SU-DHL-6 (cell line): ENCODE measurements at regions not wholly inside any gene's neighbourhood (a gene's known extent, or its start where the extent isn't known, plus 50 kb on each side); places are given as distances from the start of the nearest gene placed in this dataset.
A peak's percentile ranks its signal among the peaks of the same experiment; 100 is the strongest.

Experiments used
- H2AFZ ChIP-seq: fragments of 200-600 bp; sonication (generic); 2 replicates; pipeline ENCODE4 v1.6.1; 2014; ENCODE audit warnings: low read depth, mild to moderate bottlenecking, moderate library complexity, mixed read lengths, antibody characterized with exemption, low read length; ENCODE audit not compliant: severe bottlenecking
- H3F3A ChIP-seq: fragments of 200-600 bp; shearing (Covaris generic); 2 replicates; pipeline ENCODE4 v1.6.0; 2016; ENCODE audit warnings: antibody characterized with exemption, mild to moderate bottlenecking; ENCODE audit not compliant: insufficient read depth
- H3K27ac ChIP-seq: fragments of 200-600 bp; sonication (generic); 2 replicates; pipeline ENCODE4 v1.5.1; 2016; ENCODE audit warnings: low read depth, mild to moderate bottlenecking, low read length, moderate library complexity, mixed read lengths
- H3K27me3 ChIP-seq: fragments of 200-600 bp; sonication (generic), shearing (Covaris generic); 2 replicates; pipeline ENCODE4 v1.6.0; 2014; ENCODE audit warnings: mild to moderate bottlenecking, low read length
- H3K36me3 ChIP-seq: fragments of 200-600 bp; sonication (generic); 2 replicates; pipeline ENCODE4 v1.6.1; 2014; ENCODE audit warnings: mild to moderate bottlenecking, low read length, mixed read lengths
- H3K4me2 ChIP-seq: fragments of 300-600, 200-600 bp; shearing (Covaris generic), sonication (generic); 2 replicates; pipeline ENCODE4 v1.6.0; 2014; ENCODE audit warnings: low read length, low read depth, mild to moderate bottlenecking; ENCODE audit not compliant: poor library complexity, severe bottlenecking
- H3K4me3 ChIP-seq: fragments of 200-600 bp; sonication (generic); 2 replicates; pipeline ENCODE4 v1.5.1; 2014; ENCODE audit warnings: antibody characterized with exemption, low read length, mild to moderate bottlenecking, mixed read lengths; ENCODE audit not compliant: insufficient read depth, poor library complexity, severe bottlenecking
- H3K79me2 ChIP-seq: fragments of 200-600 bp; sonication (generic); 2 replicates; pipeline ENCODE4 v1.6.1; 2014; ENCODE audit warnings: mild to moderate bottlenecking, low read length, moderate library complexity; ENCODE audit not compliant: insufficient read depth
- H3K9ac ChIP-seq: fragments of 200-600 bp; sonication (generic); 2 replicates; pipeline ENCODE4 v1.7.0; 2014; ENCODE audit warnings: mild to moderate bottlenecking, low read length
- H3K9me2 ChIP-seq: fragments of 200-600 bp; sonication (generic); replicated peaks from 2 replicates; pipeline ENCODE4 v1.6.1; 2014; ENCODE audit warnings: low read length; ENCODE audit not compliant: insufficient read depth
- H3K9me3 ChIP-seq: fragments of 200-600 bp; sonication (generic); 2 replicates; pipeline ENCODE4 v1.6.1; 2014; ENCODE audit warnings: low read length, mixed read lengths; ENCODE audit not compliant: insufficient read depth
- H4K20me1 ChIP-seq: fragments of 200-600 bp; sonication (generic); 2 replicates; pipeline ENCODE4 v1.6.1; 2014; ENCODE audit warnings: low read depth, mild to moderate bottlenecking, antibody characterized with exemption, low read length, moderate library complexity, mixed read lengths
- EZH2phosphoT487 ChIP-seq: fragments of 200-600 bp; sonication (generic), shearing (Covaris generic); conservative IDR thresholded peaks from 2 replicates; pipeline ENCODE4 v1.6.1; 2018; ENCODE audit warnings: mild to moderate bottlenecking, antibody characterized with exemption, low read length, moderate library complexity, mixed read lengths
- TF ChIP-seq, protein P1 (sequence below): fragments of 200-600 bp; sonication (generic); IDR thresholded peaks from one replicate; pipeline ENCODE4 v1.5.1; 2017; ENCODE audit warnings: antibody characterized with exemption, mild to moderate bottlenecking, low read length, moderate library complexity; ENCODE audit not compliant: insufficient read depth, poor library complexity, severe bottlenecking

DNA sequence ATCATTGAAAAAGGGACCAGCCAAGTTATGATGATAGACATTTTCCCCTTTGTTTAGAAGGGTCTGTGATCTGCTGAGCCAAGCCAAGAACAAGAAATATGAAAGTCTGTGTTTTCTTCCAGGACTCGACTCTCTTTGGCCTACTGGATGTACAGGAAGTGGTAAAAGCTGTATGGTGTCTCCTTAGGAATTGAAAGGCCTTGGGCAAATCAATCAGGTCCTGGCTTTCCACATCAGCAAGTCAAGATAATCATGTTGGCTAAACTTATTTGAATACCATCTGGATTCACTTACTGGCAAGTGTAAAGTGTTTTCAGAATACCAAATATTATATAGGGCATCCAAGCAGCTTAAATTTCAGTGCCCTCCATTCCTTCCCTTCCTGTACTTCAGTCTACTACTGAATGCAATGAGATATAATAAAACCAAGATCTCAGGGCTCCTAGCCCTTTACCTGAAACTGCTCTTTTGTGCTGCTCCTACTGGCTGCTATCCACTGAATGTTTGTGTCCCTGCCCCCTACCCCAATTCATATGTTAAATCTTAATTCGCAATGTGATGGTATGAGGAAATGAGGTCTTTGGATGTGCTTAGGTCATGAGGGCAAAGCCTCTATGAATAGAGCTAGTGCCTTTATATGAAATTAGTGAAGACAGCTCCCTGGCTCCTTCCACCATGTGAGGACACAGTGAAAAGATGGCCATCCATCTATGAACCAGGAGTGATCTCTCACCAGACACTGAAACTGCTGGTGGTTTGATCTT, 578.0 kb downstream of the SPRY1 start:
- no peak overlapping the region for H3K9ac ChIP-seq
- H2AFZ ChIP-seq, result no peak overlapping the region
- H3K36me3 ChIP-seq, result no peaks in the 10 kb centered on the region
- H3K4me3 ChIP-seq, result no peak overlapping the region
- H4K20me1 ChIP-seq, result no peaks in the 10 kb centered on the region
- H3K4me2 ChIP-seq, result no peak overlapping the region
- no peak for TF ChIP-seq EZH2phosphoT487
- TF ChIP-seq, protein P1, sequence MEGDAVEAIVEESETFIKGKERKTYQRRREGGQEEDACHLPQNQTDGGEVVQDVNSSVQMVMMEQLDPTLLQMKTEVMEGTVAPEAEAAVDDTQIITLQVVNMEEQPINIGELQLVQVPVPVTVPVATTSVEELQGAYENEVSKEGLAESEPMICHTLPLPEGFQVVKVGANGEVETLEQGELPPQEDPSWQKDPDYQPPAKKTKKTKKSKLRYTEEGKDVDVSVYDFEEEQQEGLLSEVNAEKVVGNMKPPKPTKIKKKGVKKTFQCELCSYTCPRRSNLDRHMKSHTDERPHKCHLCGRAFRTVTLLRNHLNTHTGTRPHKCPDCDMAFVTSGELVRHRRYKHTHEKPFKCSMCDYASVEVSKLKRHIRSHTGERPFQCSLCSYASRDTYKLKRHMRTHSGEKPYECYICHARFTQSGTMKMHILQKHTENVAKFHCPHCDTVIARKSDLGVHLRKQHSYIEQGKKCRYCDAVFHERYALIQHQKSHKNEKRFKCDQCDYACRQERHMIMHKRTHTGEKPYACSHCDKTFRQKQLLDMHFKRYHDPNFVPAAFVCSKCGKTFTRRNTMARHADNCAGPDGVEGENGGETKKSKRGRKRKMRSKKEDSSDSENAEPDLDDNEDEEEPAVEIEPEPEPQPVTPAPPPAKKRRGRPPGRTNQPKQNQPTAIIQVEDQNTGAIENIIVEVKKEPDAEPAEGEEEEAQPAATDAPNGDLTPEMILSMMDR, result no peak
- H3K9me3 ChIP-seq, result no peaks in the 10 kb centered on the region
- H3K27ac ChIP-seq, result no peak overlapping the region
- no peaks in the 10 kb centered on the region for H3F3A ChIP-seq
- no peaks in the 10 kb centered on the region for H3K9me2 ChIP-seq
- H3K27me3 ChIP-seq, result no peaks in the 10 kb centered on the region
- H3K79me2 ChIP-seq, result no peaks in the 10 kb centered on the region

DNA sequence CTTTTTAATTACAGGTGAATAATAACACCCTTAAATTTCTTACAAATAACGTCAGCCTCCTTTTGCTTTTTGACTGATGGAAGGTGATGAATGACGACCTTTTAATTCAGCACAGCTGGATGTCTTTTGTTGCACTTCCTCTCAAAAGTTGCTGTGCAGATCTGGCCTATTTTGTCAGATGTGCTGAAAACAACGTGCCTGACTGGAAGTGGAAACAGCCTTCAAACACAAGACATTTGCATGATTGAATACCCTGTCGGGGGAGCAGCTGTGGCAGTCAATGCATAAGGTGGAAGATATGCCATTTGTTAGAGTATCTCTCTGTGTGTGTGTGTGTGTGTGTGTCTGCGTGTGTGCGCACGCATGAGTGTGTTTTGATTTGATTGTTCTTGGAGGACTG, 579.7 kb downstream of the SPRY1 start:
- Histone ChIP-seq H3K27ac (no peak overlapping the region), H2AFZ (no peak overlapping the region), H3K4me3 (no peak overlapping the region), H3K9me3 (no peaks in the 10 kb centered on the region), H3K36me3 (no peaks in the 10 kb centered on the region), H3F3A (no peaks in the 10 kb centered on the region), H3K4me2 (peak overlapping the region; percentile 10), H3K27me3 (no peaks in the 10 kb centered on the region), H4K20me1 (no peaks in the 10 kb centered on the region), H3K9me2 (no peaks in the 10 kb centered on the region), H3K79me2 (no peaks in the 10 kb centered on the region), H3K9ac (no peak overlapping the region)
- no peak for TF ChIP-seq EZH2phosphoT487
- TF ChIP-seq, protein P1, result no peak

DNA sequence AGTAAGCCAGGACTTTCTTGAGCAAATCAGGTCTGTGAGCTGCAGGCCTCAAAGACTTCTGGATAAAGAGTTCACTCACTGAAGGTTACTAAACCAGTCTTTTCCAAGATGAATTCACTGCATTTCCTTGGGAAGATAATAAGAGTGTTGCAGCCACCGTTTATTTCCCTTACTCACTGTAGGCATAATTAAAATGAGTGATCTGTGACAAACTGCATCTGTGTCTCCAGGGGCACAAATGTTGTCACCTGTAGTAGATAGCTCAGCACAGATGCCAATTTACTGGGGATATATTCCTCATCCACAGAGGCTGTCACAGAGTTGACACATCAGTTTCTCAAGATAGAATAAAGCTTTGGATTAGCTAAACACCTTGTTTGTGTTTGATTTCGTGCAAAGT, 580.2 kb downstream of the SPRY1 start:
- H3F3A ChIP-seq, result no peaks in the 10 kb centered on the region

More for the DNA sequence above, 580.2 kb downstream of the SPRY1 start:
- TF ChIP-seq, protein P1, result no peak
- no peak for TF ChIP-seq EZH2phosphoT487
- no peak overlapping the region for H3K4me3 ChIP-seq
- H4K20me1 ChIP-seq, result no peaks in the 10 kb centered on the region
- H3K79me2 ChIP-seq, result no peaks in the 10 kb centered on the region
- no peaks in the 10 kb centered on the region for H3K9me2 ChIP-seq
- H3K9ac ChIP-seq, result no peak overlapping the region
- no peak overlapping the region for H2AFZ ChIP-seq
- no peaks in the 10 kb centered on the region for H3K9me3 ChIP-seq
- H3K27ac ChIP-seq, result no peak overlapping the region
- H3K36me3 ChIP-seq, result no peaks in the 10 kb centered on the region
- H3K4me2 ChIP-seq, result peak overlapping the region; percentile 10
- no peaks in the 10 kb centered on the region for H3K27me3 ChIP-seq
